Epithelial cell of esophagus (primary cell): ENCODE measurements at regions not wholly inside any gene's neighbourhood (a gene's known extent, or its start where the extent isn't known, plus 50 kb on each side); places are given as distances from the start of the nearest gene placed in this dataset.
A peak's percentile ranks its signal among the peaks of the same experiment; 100 is the strongest.

Experiments used
- DNase-seq: peaks from one replicate; pipeline ENCODE4 v3.0.0; 2010; ENCODE audit warnings: low read depth
- H3K4me3 ChIP-seq: 2 replicates; pipeline ENCODE4 v1.5.1; 2011; ENCODE audit warnings: mild to moderate bottlenecking, low read length, control low read depth
- TF ChIP-seq, protein P1 (sequence below): IDR thresholded peaks from 2 replicates; pipeline ENCODE4 v1.5.1; 2011; ENCODE audit warnings: low read depth, mild to moderate bottlenecking, low read length, control low read depth, inconsistent platforms; ENCODE audit not compliant: insufficient read depth; ENCODE audit errors: missing control alignments

DNA sequence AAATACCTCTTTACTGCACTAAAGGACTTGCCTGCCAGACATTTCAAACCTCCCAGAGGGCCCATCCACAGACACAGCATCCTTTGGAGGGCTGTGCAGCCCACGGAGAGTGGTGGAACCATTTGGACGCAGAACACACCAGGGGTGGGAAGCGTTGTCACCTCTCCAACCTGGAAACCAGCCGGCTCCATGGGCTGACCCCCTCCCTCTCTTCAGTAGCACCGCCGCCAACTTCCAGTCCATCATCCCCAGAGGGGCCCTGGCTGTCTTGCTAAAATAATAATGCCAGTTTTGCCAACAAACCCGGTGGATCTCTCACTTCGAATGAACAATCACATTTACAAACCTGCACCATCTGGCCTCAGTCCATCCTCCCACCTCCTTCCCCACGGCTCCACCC lies 203.9 kb downstream of the FBXO15 start:
- TF ChIP-seq, protein P1, sequence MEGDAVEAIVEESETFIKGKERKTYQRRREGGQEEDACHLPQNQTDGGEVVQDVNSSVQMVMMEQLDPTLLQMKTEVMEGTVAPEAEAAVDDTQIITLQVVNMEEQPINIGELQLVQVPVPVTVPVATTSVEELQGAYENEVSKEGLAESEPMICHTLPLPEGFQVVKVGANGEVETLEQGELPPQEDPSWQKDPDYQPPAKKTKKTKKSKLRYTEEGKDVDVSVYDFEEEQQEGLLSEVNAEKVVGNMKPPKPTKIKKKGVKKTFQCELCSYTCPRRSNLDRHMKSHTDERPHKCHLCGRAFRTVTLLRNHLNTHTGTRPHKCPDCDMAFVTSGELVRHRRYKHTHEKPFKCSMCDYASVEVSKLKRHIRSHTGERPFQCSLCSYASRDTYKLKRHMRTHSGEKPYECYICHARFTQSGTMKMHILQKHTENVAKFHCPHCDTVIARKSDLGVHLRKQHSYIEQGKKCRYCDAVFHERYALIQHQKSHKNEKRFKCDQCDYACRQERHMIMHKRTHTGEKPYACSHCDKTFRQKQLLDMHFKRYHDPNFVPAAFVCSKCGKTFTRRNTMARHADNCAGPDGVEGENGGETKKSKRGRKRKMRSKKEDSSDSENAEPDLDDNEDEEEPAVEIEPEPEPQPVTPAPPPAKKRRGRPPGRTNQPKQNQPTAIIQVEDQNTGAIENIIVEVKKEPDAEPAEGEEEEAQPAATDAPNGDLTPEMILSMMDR, result no peak
- DNase-seq, result no peak
- no peak overlapping the region for H3K4me3 ChIP-seq

DNA sequence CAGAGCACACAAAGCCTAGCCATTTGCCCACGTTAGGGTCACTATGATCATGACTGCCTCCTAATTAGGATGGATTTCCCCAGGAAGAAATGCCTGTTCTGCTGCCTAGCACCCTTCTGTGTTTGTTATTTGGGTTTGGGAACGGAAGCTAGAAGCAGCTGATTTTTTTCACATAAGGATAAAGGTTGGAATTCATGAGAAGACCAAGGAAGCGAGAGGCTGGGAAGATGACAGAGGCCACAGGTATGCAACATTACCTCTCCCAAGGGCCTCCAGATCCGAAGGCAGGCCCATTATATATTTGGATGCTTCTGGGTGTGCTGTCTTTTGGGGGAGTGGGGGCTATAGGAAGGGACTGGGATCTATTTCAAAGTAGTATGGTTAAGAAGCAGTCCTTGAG lies 204.7 kb downstream of the FBXO15 start:
- no peak overlapping the region for H3K4me3 ChIP-seq
- TF ChIP-seq, protein P1, result no peak
- no peak for DNase-seq

DNA sequence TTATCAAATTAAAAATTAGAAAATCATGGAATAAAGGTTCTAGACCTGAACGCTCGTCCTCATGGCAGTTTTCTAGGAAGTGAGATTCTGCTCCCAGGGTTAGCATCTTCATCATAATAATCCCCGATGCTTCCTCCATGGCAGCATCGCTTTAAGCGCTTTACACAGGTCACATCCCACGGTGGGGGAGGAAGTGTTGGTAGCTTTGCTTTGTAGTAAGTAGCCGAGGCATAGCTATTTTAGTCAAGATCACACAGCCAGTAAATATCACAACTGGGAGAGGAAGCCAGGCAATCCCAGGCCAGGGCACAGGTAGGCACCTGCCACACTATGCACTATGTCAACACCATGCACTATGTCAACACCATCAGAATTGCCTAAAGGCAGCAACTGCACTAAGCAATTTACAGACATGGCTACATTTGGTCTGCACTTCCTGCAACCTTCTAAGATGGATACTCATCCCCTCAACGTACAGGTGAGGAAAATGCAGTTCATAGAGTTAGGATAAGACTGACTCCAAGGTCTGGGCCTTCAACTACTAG lies 205.5 kb downstream of the FBXO15 start:
- DNase-seq, result peak; percentile 59
- TF ChIP-seq, protein P1, result no peak

DNA sequence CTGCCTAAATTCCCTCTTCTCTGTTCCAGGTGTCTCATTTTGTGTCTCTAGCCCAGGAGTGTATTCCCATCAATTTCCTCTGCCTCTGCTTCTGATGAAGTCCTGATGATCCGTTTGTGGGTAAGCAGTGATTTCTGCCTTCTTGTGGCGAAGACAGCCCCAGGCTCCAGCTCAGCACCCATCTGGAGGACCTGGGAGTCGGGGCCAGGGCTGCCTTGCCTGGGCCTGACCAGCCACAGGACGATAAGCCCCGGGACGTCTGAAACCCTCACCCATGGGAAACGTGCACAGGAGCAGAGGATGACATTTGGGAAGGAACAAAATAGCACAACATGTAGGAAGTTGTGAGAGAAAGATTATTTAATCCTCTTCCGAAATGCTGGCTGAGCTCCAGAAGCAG lies 206.9 kb downstream of the FBXO15 start:
- TF ChIP-seq, protein P1, result no peak
- DNase-seq, result no peak

More for the DNA sequence above, 205.5 kb downstream of the FBXO15 start:
- no peak overlapping the region for H3K4me3 ChIP-seq

DNA sequence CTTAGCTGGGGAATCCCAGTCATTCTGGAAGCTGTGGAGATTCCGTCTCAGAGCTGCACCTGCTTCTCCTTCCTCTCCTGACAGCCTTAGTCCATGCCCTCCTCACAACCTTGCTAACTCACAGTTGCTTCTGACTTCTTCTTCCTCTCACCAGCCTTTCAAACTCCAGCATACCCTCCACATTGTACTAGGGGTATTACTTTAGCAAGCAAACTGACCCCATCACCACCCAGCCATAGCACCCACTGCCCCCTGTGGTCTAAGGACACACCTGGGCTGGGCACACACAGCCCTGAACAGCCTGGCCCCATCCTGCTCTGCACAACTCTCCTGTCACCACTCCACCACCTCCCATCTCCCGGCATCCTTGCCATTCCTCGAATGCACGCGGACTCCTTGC lies 208.2 kb downstream of the FBXO15 start:
- no peak overlapping the region for H3K4me3 ChIP-seq
- TF ChIP-seq, protein P1, result no peak
- no peak for DNase-seq

More for the DNA sequence above, 206.9 kb downstream of the FBXO15 start:
- H3K4me3 ChIP-seq, result no peak overlapping the region

DNA sequence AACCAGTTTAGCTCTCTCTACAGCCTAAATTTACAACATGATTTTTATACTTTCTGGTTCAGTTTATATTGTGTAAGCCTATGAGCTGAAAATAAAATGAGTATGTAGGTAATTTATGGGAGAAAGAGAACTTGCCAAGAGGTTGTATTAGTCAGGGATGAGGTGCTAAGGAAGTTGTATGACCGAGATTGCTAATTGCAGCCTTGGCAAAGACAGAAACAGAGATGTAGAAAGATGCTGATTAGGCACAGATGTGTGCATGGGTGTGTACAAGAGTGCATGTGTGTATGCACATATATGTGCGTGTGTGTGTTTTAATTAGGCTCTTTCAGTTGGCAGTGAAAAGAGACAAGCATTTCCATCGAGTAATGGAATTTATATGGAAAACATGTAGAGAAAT lies 213.9 kb downstream of the FBXO15 start:
- DNase-seq, result no peak
- no peak overlapping the region for H3K4me3 ChIP-seq
- TF ChIP-seq, protein P1, result no peak

DNA sequence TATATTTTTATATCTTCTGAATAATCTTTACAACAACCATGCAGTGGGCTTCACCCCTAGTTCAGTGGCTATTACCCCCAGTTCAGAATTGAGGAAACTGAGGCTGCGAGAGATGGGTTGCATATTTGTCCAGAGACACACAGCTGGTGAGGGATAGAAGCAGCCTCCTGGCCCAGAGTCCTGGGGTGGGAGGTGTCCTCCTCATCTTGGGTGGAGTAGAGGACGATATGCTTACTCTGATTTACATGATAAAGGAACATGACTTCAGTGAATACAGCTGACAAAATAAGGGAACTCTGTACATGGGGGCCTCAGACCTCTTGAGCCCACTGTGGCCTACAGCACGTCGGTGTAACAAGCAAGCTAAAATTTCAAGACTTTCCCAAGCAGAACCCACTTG lies 214.7 kb downstream of the FBXO15 start:
- H3K4me3 ChIP-seq, result no peak overlapping the region
- TF ChIP-seq, protein P1, result no peak
- DNase-seq, result no peak
